Myocyte (in vitro differentiated cells): ENCODE measurements at regions not wholly inside any gene's neighbourhood (a gene's known extent, or its start where the extent isn't known, plus 50 kb on each side); places are given as distances from the start of the nearest gene placed in this dataset.
A peak's percentile ranks its signal among the peaks of the same experiment; 100 is the strongest.

Experiments
- DNase-seq: peaks from one replicate; pipeline ENCODE4 v3.0.0-alpha.2; 2012; ENCODE audit warnings: low read depth

GRCh38 chr3:177730814-177731213, 533.5 kb upstream of the TBL1XR1 start:
- no peak for DNase-seq

- DNase-seq = no peak
Measured at GRCh38 chr3:177731644-177732268, 534.5 kb upstream of the TBL1XR1 start.

- no peak for DNase-seq
Measured at GRCh38 chr3:177733233-177733632, 536.0 kb upstream of the TBL1XR1 start.

GRCh38 chr3:177733936-177734335, 536.7 kb upstream of the TBL1XR1 start:
- DNase-seq = no peak

GRCh38 chr3:177735431-177735830, 538.1 kb upstream of the TBL1XR1 start:
- DNase-seq = no peak

- DNase-seq = no peak
Measured at GRCh38 chr3:177739461-177739860, 542.2 kb upstream of the TBL1XR1 start.

- no peak for DNase-seq
Measured at GRCh38 chr3:177740254-177740653, 543.0 kb upstream of the TBL1XR1 start.

- DNase-seq = no peak
Measured at GRCh38 chr3:177742273-177742672, 545.0 kb upstream of the TBL1XR1 start.

- DNase-seq = no peak
Measured at GRCh38 chr3:177743173-177743890, 546.0 kb upstream of the TBL1XR1 start.

GRCh38 chr3:177744873-177745606, 547.8 kb upstream of the TBL1XR1 start:
- DNase-seq = no peak

- DNase-seq = no peak
Measured at GRCh38 chr3:177745607-177746005, 548.3 kb upstream of the TBL1XR1 start.

- DNase-seq = peak; percentile 51
Measured at GRCh38 chr3:177746337-177746933, 549.2 kb upstream of the TBL1XR1 start.

- DNase-seq = no peak
Measured at GRCh38 chr3:177749836-177750235, 552.6 kb upstream of the TBL1XR1 start.

- no peak for DNase-seq
Measured at GRCh38 chr3:177750436-177750835, 553.2 kb upstream of the TBL1XR1 start.

GRCh38 chr3:177751770-177752169, 554.5 kb upstream of the TBL1XR1 start:
- DNase-seq = no peak

GRCh38 chr3:177752831-177753230, 555.5 kb upstream of the TBL1XR1 start:
- no peak for DNase-seq

GRCh38 chr3:177753451-177754155, 556.3 kb upstream of the TBL1XR1 start:
- DNase-seq = peak; percentile 70

GRCh38 chr3:177754508-177754921, 557.2 kb upstream of the TBL1XR1 start:
- peak; percentile 45 for DNase-seq

GRCh38 chr3:177758126-177758525, 560.8 kb upstream of the TBL1XR1 start:
- no peak for DNase-seq

GRCh38 chr3:177760803-177761202, 563.5 kb upstream of the TBL1XR1 start:
- no peak for DNase-seq

- DNase-seq = peak; percentile 34
Measured at GRCh38 chr3:177764377-177764912, 567.2 kb upstream of the TBL1XR1 start.
